ENCODE measurements at regions not wholly inside any gene's neighbourhood (a gene's known extent, or its start where the extent isn't known, plus 50 kb on each side); places are given as distances from the start of the nearest gene placed in this dataset.
"Not testable (repeated sequence)": the region's sequence is repeated elsewhere in the genome, so short reads cannot be mapped to it uniquely, and the experiment has no call there.

GRCh38 chr12:91493308-91493707, 310.7 kb upstream of the DCN start:
- no peak for DNase-seq

GRCh38 chr12:91492648-91493047, 310.0 kb upstream of the DCN start:
- DNase-seq, result no peak

- DNase-seq, result no peak
These were observed 308.2 kb upstream of the DCN start for GRCh38 chr12:91490667-91491311.

GRCh38 chr12:91483471-91483985, 300.9 kb upstream of the DCN start:
- DNase-seq, result no peak

- DNase-seq, result no peak
These were observed 299.6 kb upstream of the DCN start for GRCh38 chr12:91482231-91482630.

GRCh38 chr12:91478500-91478899, 295.9 kb upstream of the DCN start:
- no peak for DNase-seq

GRCh38 chr12:91467686-91468085, 285.1 kb upstream of the DCN start:
- no peak for DNase-seq

- DNase-seq, result no peak
These were observed 278.4 kb upstream of the DCN start for GRCh38 chr12:91461061-91461460.

- no peak for DNase-seq
These were observed 277.9 kb upstream of the DCN start for GRCh38 chr12:91460469-91460868.

- no peak for DNase-seq
These were observed 272.7 kb upstream of the DCN start for GRCh38 chr12:91455321-91455720.

- DNase-seq, result no peak
These were observed 271.6 kb upstream of the DCN start for GRCh38 chr12:91454179-91454578.

GRCh38 chr12:91452464-91452863, 269.8 kb upstream of the DCN start:
- not testable (repeated sequence) for DNase-seq

- no peak for DNase-seq
These were observed 259.7 kb upstream of the DCN start for GRCh38 chr12:91441993-91442952.

- DNase-seq, result no peak
These were observed 258.6 kb upstream of the DCN start for GRCh38 chr12:91441246-91441645.

- DNase-seq, result no peak
These were observed 251.5 kb upstream of the DCN start for GRCh38 chr12:91434081-91434480.

GRCh38 chr12:91432755-91433154, 250.1 kb upstream of the DCN start:
- no peak for DNase-seq

- DNase-seq, result no peak
These were observed 249.5 kb upstream of the DCN start for GRCh38 chr12:91432089-91432488.

GRCh38 chr12:91424506-91424905, 241.9 kb upstream of the DCN start:
- DNase-seq, result no peak

- no peak for DNase-seq
These were observed 241.1 kb upstream of the DCN start for GRCh38 chr12:91423693-91424050.

GRCh38 chr12:91422811-91423692, 240.4 kb upstream of the DCN start:
- no peak for DNase-seq

GRCh38 chr12:91422127-91422526, 239.5 kb upstream of the DCN start:
- no peak for DNase-seq

- DNase-seq, result no peak
These were observed 237.2 kb upstream of the DCN start for GRCh38 chr12:91419809-91420208.
